Left cardiac atrium (tissue), 4 donors: ENCODE measurements at regions not wholly inside any gene's neighbourhood (a gene's known extent, or its start where the extent isn't known, plus 50 kb on each side); places are given as distances from the start of the nearest gene placed in this dataset.

ENCODE experiments used
- ATAC-seq, 2 donors: fragments of 200-7000 bp; cut with Tn5 transposase; one replicate each; pipeline ENCODE4 v1.9.1; 2020; ENCODE audit warnings: mild to moderate bottlenecking in 2 of 2, moderate library complexity in 2 of 2
- DNase-seq: peaks from one replicate; pipeline ENCODE4 v3.0.0-alpha.2; 2020
- intact Hi-C, 2 donors: fragments of 100-400 bp; cut with DNase I; formaldehyde crosslinking; loops; one replicate each; pipeline versions ENCODE4 v1.14.1 to v1.15.1; 2022 to 2023
- donor health status: DM: no; HTN: yes; CAD: no.
- donor health status: DM: no; HTN: yes; CAD: no; lungs with severe emphysema.
- donor health status: DM: yes; HTN: yes; CAD: no.
- donor health status: Dilated cardiomyopathy.

DNA sequence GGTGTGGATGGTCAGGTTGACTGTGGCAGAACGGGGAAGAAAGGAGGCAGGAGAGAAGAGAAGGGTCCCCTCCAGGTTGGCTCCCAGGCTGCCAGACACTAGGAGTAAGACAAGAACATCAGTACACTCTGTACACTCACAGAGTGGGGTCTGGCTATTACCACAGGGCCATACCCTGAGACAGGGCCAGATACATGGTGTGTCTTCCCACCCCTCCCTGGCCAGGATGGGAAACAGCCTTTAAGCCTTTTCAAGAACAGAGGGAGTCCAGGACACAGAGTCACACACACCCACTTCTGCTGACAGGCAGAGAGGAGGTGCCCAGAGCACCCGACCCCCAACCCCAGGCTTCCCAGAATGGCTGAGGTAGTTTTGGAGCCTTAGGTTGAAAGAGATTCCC, 99.4 kb downstream of the LITAF start:
- ATAC-seq, result no peak

DNA sequence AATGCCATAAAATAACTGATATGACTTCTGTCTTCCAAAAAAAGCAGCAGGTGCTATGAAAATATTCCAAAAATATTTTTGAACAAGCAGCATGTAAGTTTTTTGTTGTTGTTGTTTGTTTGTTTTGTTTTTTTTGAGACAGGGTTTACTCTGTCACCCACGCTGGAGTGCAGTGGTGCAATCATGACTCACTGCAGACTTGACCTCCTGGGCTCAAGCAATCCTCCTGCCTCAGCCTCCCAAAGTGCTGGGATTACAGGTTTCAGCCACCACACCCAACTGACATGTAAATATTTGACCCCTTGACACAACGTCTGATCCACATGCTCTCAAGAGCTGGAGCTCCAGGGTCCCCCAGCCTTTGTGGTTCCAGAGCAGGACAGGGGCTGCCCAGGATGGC, 98.4 kb downstream of the LITAF start:
- ATAC-seq (no peak), DNase-seq (no peak)
- intact Hi-C loops, result no loop called here

More for the DNA sequence above, 99.4 kb downstream of the LITAF start:
- DNase-seq, result no peak
- intact Hi-C loops, result no loop called here

DNA sequence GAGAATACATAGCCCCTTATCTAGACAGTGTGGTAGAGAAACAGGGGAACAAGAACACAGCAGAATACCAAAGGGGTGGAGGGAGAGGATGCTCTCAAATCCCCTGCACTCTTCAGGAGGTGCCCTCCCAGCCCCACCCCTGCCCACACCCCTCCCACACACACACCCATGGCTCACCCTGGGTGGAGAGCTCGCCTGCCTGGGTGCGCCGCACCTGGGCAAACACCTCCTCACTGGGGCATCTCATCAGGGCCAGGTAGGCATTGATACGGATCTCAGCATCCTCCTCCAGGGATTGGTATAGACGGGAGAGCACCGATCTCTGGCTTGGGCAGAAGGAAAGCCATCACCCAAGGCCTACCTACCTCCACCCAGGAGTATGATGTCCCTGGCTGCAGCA, 95.2 kb downstream of the LITAF start:
- ATAC-seq, result no peak
- intact Hi-C loops, result no loop called here
- DNase-seq, result no peak

GRCh38 chr16:11492808-11493530, 93.8 kb downstream of the LITAF start:
- ATAC-seq (no peak), DNase-seq (no peak)
- intact Hi-C loops, result no loop called here

- ATAC-seq, result no peak
- intact Hi-C loops, result no loop called here
Observed at GRCh38 chr16:11493531-11493929, 93.2 kb downstream of the LITAF start.

GRCh38 chr16:11494029-11494428, 92.7 kb downstream of the LITAF start:
- intact Hi-C loops, result no loop called here
- ATAC-seq, result no peak
- no peak for DNase-seq

More at GRCh38 chr16:11493531-11493929, 93.2 kb downstream of the LITAF start:
- DNase-seq, result no peak

DNA sequence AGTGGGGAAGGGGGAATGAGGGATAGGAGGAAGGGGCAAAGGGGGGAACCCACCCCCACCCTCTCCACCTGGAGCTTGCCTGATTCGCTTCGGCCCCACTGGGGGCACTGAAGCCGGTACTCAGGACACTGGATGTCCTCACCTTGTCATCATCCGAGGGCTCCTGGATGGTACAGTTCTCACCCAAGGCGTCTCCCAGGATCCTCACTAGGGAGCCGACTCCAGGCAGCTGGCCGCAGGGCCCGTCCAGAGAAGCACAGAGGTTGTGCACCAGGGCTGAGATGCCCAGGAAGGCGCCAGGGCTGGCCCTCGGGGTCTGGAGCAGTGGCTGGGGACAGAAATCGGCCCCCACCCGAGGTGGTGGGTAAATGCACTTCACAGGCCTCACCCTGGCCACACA, 92.3 kb downstream of the LITAF start:
- ATAC-seq (no peak), DNase-seq (no peak)
- intact Hi-C loops, result no loop called here

- ATAC-seq (no peak), DNase-seq (no peak)
- intact Hi-C loops, result no loop called here
Observed at GRCh38 chr16:11495066-11495407, 91.7 kb downstream of the LITAF start.
